H1 (cell line): ENCODE measurements at regions not wholly inside any gene's neighbourhood (a gene's known extent, or its start where the extent isn't known, plus 50 kb on each side); places are given as distances from the start of the nearest gene placed in this dataset.

ENCODE experiments used
- CTCF ChIA-PET: fragments of 300-600 bp; sonication (Branson Sonifier 250); formaldehyde crosslinking; loops from one replicate; lab custom pipeline; 2021; ENCODE audit not compliant: partially characterized antibody; lab: Charles Lee
- POLR2A ChIA-PET: fragments of 300-600 bp; sonication (Branson Sonifier 250); formaldehyde crosslinking; loops from one replicate; lab custom pipeline; 2021; ENCODE audit warnings: inconsistent platforms; ENCODE audit not compliant: partially characterized antibody; lab: Charles Lee
- DNase-seq, 2 experiments: peaks; one replicate each; pipeline versions ENCODE4 v3.0.0 to v3.0.0-alpha.2; 2010 to 2022; ENCODE audit warnings: low spot score in 2 of 2, low read depth in 1 of 2, mixed read lengths in 1 of 2
- FAIRE-seq: peaks from 2 replicates; lab custom pipeline; 2011; peaks lifted over from hg19 to GRCh38; lab: Jason Lieb, UNC
- H2AFZ ChIP-seq: 2 replicates; pipeline ENCODE4 v1.8.1; 2012; ENCODE audit warnings: low read length, inconsistent platforms
- H2AK5ac ChIP-seq: 2 replicates; pipeline ENCODE4 v1.6.1; 2013; ENCODE audit warnings: low read depth, low read length
- H2BK120ac ChIP-seq: replicated peaks from 2 replicates; pipeline ENCODE3; 2013; ENCODE audit warnings: low read depth, low read length, inconsistent platforms
- H2BK12ac ChIP-seq: 2 replicates; pipeline ENCODE4 v1.6.1; 2013; ENCODE audit warnings: low read depth, low read length
- H2BK15ac ChIP-seq: 2 replicates; pipeline ENCODE4 v1.6.1; 2013; ENCODE audit warnings: low read length
- H2BK20ac ChIP-seq: 2 replicates; pipeline ENCODE4 v1.6.1; 2013; ENCODE audit warnings: low read length
- H2BK5ac ChIP-seq: 2 replicates; pipeline ENCODE4 v1.6.1; 2013; ENCODE audit warnings: low read depth, low read length
- H3K14ac ChIP-seq: 2 replicates; pipeline ENCODE4 v1.6.1; 2013; ENCODE audit warnings: inconsistent platforms; ENCODE audit not compliant: insufficient read length
- H3K18ac ChIP-seq: 2 replicates; pipeline ENCODE4 v1.6.1; 2013; ENCODE audit warnings: low read length; ENCODE audit errors: extremely low read depth
- H3K23ac ChIP-seq: 2 replicates; pipeline ENCODE4 v1.6.1; 2013; ENCODE audit warnings: inconsistent platforms; ENCODE audit not compliant: insufficient read length
- H3K23me2 ChIP-seq: 2 replicates; pipeline ENCODE4 v1.6.1; 2013; ENCODE audit warnings: low read depth, low read length
- H3K27ac ChIP-seq: 2 replicates; pipeline ENCODE4 v1.6.1; 2011; ENCODE audit warnings: low read depth, low read length, inconsistent platforms
- H3K27me3 ChIP-seq, 4 experiments: replicated peaks in 1 of 4; 1 replicate in 1 of 4; 2 replicates in 3 of 4; pipeline versions ENCODE4 v1.6.1 to v1.8.1; 2011 to 2013; ENCODE audit warnings: low read length in 3 of 4, mild to moderate bottlenecking in 3 of 4, inconsistent platforms in 2 of 4, mixed read lengths in 2 of 4, moderate library complexity in 1 of 4; ENCODE audit not compliant: control insufficient read depth in 3 of 4, insufficient read depth in 3 of 4; ENCODE audit errors: extremely low read depth in 1 of 4
- H3K36me3 ChIP-seq, 4 experiments: 2 replicates each; pipeline versions ENCODE4 v1.6.1 to v1.8.1; 2011 to 2013; ENCODE audit warnings: mild to moderate bottlenecking in 4 of 4, low read length in 3 of 4, moderate library complexity in 2 of 4, control low read depth in 1 of 4, inconsistent platforms in 1 of 4; ENCODE audit not compliant: insufficient read depth in 4 of 4, control insufficient read depth in 2 of 4
- H3K4ac ChIP-seq: replicated peaks from 2 replicates; pipeline ENCODE3; 2013; ENCODE audit warnings: low read length, low read depth, mixed read lengths, inconsistent platforms; ENCODE audit not compliant: insufficient read length
- H3K4me1 ChIP-seq, 4 experiments: replicated peaks in 1 of 4; 1 replicate in 1 of 4; 2 replicates in 3 of 4; pipeline versions ENCODE4 v1.6.1 to v1.8.1; 2011 to 2013; ENCODE audit warnings: low read length in 3 of 4, inconsistent platforms in 2 of 4, mixed read lengths in 1 of 4; ENCODE audit not compliant: insufficient read depth in 4 of 4, control insufficient read depth in 3 of 4
- H3K4me2 ChIP-seq, 2 experiments: 2 replicates each; pipeline versions ENCODE4 v1.6.1 to v1.8.1; 2011 to 2013; ENCODE audit warnings: low read depth in 2 of 2, low read length in 2 of 2, control low read depth in 1 of 2, inconsistent platforms in 1 of 2, mild to moderate bottlenecking in 1 of 2; ENCODE audit not compliant: insufficient read depth in 1 of 2
- H3K4me3 ChIP-seq, 4 experiments: fragments of 200-600, 300-600 bp in 1 of 4; sonication (generic), shearing (Covaris generic), sonication (Bioruptor Twin) in 1 of 4; 2 replicates each; pipeline versions ENCODE4 v1.5.1 to v1.8.1; 2011 to 2016; ENCODE audit warnings: low read length in 4 of 4, low read depth in 3 of 4, control low read depth in 2 of 4, inconsistent platforms in 2 of 4, mild to moderate bottlenecking in 2 of 4, mixed read lengths in 1 of 4, moderate library complexity in 1 of 4; ENCODE audit not compliant: insufficient read depth in 2 of 4; ENCODE audit errors: extremely low read depth in 1 of 4
- H3K56ac ChIP-seq: replicated peaks from 2 replicates; pipeline ENCODE3; 2013; ENCODE audit warnings: low read depth, mild to moderate bottlenecking, mixed read lengths, low read length, inconsistent platforms; ENCODE audit not compliant: insufficient read length
- H3K79me1 ChIP-seq: 2 replicates; pipeline ENCODE4 v1.6.1; 2013; ENCODE audit warnings: low read depth, low read length, control low read depth
- H3K79me2 ChIP-seq, 2 experiments: 2 replicates each; pipeline versions ENCODE4 v1.6.1 to v1.8.1; 2012 to 2013; ENCODE audit warnings: low read length in 2 of 2, mild to moderate bottlenecking in 2 of 2, inconsistent platforms in 1 of 2; ENCODE audit not compliant: insufficient read depth in 2 of 2, control insufficient read depth in 1 of 2
- H3K9ac ChIP-seq, 4 experiments: replicated peaks in 1 of 4; 1 replicate in 1 of 4; 2 replicates in 3 of 4; pipeline versions ENCODE4 v1.6.1 to v1.8.1; 2011 to 2013; ENCODE audit warnings: low read depth in 3 of 4, low read length in 3 of 4, control low read depth in 2 of 4, mild to moderate bottlenecking in 2 of 4, moderate library complexity in 2 of 4, inconsistent platforms in 1 of 4; ENCODE audit errors: extremely low read depth in 1 of 4
- H3K9me3 ChIP-seq, 2 experiments: 2 replicates each; pipeline versions ENCODE4 v1.6.1 to v1.8.1; 2012 to 2013; ENCODE audit warnings: mild to moderate bottlenecking in 2 of 2, moderate library complexity in 2 of 2, control low read depth in 1 of 2, inconsistent platforms in 1 of 2, low read depth in 1 of 2, low read length in 1 of 2, mixed read lengths in 1 of 2; ENCODE audit not compliant: insufficient read depth in 2 of 2
- H4K20me1 ChIP-seq, 2 experiments: replicated peaks in 1 of 2; 2 replicates each; pipeline versions ENCODE3 to v1.8.1; 2011 to 2013; ENCODE audit warnings: inconsistent platforms in 2 of 2, low read length in 2 of 2, mild to moderate bottlenecking in 1 of 2; ENCODE audit not compliant: insufficient read depth in 2 of 2, control insufficient read depth in 1 of 2
- H4K5ac ChIP-seq: 2 replicates; pipeline ENCODE4 v1.6.1; 2013; ENCODE audit warnings: low read length, low read depth, mixed read lengths, inconsistent platforms; ENCODE audit not compliant: insufficient read length
- H4K8ac ChIP-seq: 2 replicates; pipeline ENCODE4 v1.8.0; 2013; ENCODE audit warnings: mild to moderate bottlenecking, moderate library complexity, low read length, inconsistent platforms; ENCODE audit not compliant: insufficient read depth; ENCODE audit errors: extremely low read depth
- H4K91ac ChIP-seq: replicated peaks from 2 replicates; pipeline ENCODE3; 2013; ENCODE audit warnings: low read length, mixed read lengths, inconsistent platforms; ENCODE audit not compliant: insufficient read length
- CBX8 ChIP-seq: fragments of 300-800, 300-1000 bp; sonication (generic); IDR thresholded peaks from 2 replicates; pipeline ENCODE4 v1.7.1; 2016; ENCODE audit warnings: low read depth, low read length, borderline replicate concordance
- CHD1 ChIP-seq: IDR thresholded peaks from 2 replicates; pipeline ENCODE4 v1.6.1; 2012; ENCODE audit warnings: low read depth, low read length, improper control_type of control experiment
- CHD2 ChIP-seq: IDR thresholded peaks from 2 replicates; pipeline ENCODE4 v1.6.1; 2012; ENCODE audit warnings: low read length, improper control_type of control experiment
- EZH2 ChIP-seq: fragments of 200-600 bp; sonication (generic); IDR thresholded peaks from 2 replicates; pipeline ENCODE4 v1.7.1; 2012; ENCODE audit warnings: low read depth, mild to moderate bottlenecking, moderate library complexity, low read length, inconsistent platforms; ENCODE audit not compliant: severe bottlenecking
- FOSL1 ChIP-seq: IDR thresholded peaks from 2 replicates; pipeline ENCODE4 v1.6.1; 2011; ENCODE audit warnings: mild to moderate bottlenecking, low read depth, low read length, moderate library complexity; ENCODE audit not compliant: insufficient read depth
- JUND ChIP-seq: IDR thresholded peaks from 2 replicates; pipeline ENCODE4 v1.6.1; 2011; ENCODE audit warnings: mild to moderate bottlenecking, improper control_type of control experiment, low read length
- KDM4A ChIP-seq: IDR thresholded peaks from one replicate; pipeline ENCODE4 v1.7.1; 2012; ENCODE audit warnings: low read depth, mild to moderate bottlenecking, moderate library complexity, low read length, inconsistent platforms; ENCODE audit not compliant: severe bottlenecking
- NANOG ChIP-seq: IDR thresholded peaks from 2 replicates; pipeline ENCODE4 v1.6.1; 2011; ENCODE audit warnings: low read length, low read depth, mild to moderate bottlenecking, inconsistent platforms; ENCODE audit not compliant: insufficient read depth, poor library complexity, severe bottlenecking
- PHF8 ChIP-seq: fragments of 200-600 bp; sonication (generic); conservative IDR thresholded peaks from 2 replicates; pipeline ENCODE4 v1.7.1; 2012; ENCODE audit warnings: low read depth, mild to moderate bottlenecking, inconsistent platforms, low read length, moderate library complexity
- POLR2A ChIP-seq, 2 experiments: IDR thresholded peaks; 1 replicate in 1 of 2; 2 replicates in 1 of 2; pipeline ENCODE4 v1.6.1; 2011; ENCODE audit warnings: low read depth in 2 of 2, low read length in 2 of 2, mild to moderate bottlenecking in 2 of 2; ENCODE audit errors: control extremely low read depth in 1 of 2
- SRF ChIP-seq: IDR thresholded peaks from 2 replicates; pipeline ENCODE4 v1.6.1; 2011; ENCODE audit warnings: mild to moderate bottlenecking, low read depth, low read length, moderate library complexity
- WGBS, 2 experiments: shearing (Covaris generic) in 1 of 2; methylation state at CpG; one replicate each; pipeline versions ENCODE4 v1.1.6 to v1.1.7; 2013 to 2015; ENCODE audit warnings: low lambda C conversion rate in 2 of 2, mixed read lengths in 2 of 2, inconsistent platforms in 1 of 2, low coverage in 1 of 2, missing lambda C conversion rate in 1 of 2; ENCODE audit not compliant: insufficient replicate concordance in 2 of 2, insufficient coverage in 1 of 2, insufficient read length in 1 of 2; ENCODE audit errors: extremely low coverage in 1 of 2, missing lambda C conversion rate in 1 of 2; 5-methylcytosine and 5-hydroxymethylcytosine counted together
- TF ChIP-seq, protein P1 (sequence below): IDR thresholded peaks from 2 replicates; pipeline ENCODE4 v1.6.1; 2012; ENCODE audit warnings: low read length, inconsistent platforms

DNA sequence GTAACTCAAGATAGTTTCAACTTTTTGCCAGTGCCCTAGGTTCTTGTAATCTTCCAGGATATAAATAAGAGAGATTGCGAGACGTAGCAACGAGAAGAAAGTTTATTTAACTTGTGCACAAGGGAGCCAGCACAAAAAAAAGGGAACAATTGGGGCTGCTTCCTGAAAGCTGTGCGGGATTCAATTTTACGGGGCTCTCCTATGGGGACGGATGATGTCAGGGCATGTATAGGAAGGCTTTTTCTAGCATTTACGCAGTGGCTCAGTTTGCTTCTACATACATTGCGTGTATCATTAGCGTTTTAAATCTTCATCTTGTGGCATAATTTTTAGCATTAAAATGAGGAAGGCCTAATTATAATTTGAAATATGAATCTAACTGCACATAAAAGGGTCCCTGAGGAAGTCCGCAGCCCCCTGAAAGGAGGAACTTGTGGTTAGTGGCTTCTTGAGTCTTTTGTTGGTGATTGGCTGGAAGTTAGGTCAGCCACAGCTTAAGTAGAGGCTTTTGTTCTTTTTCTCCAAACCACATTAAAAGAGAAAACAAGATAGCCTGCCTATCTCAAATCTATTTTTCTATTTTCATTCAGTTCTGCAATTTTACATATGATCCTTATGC lies 668.2 kb upstream of the NDST4 start:
- Histone ChIP-seq H3K14ac (no peak overlapping the region), H2AFZ (peak overlapping the region; percentile 56; the same call in 1 of the 2 replicates), H3K79me2 (no peaks in the 10 kb centered on the region), H3K4me2 (no peak overlapping the region), H4K8ac (no peak overlapping the region; the same call in 1 of the 2 replicates), H3K56ac (no peak overlapping the region), H3K23me2 (no peaks in the 10 kb centered on the region), H2BK20ac (no peak overlapping the region), H3K9me3 (no peaks in the 10 kb centered on the region), H4K20me1 (no peaks in the 10 kb centered on the region), H2BK120ac (no peak overlapping the region), H3K4ac (no peak overlapping the region), H2AK5ac (no peak overlapping the region), H3K18ac (no peak overlapping the region), H3K27ac (no peak overlapping the region), H4K91ac (no peak overlapping the region), H3K4me3 (no peak overlapping the region), H3K36me3 (no peaks in the 10 kb centered on the region), H2BK12ac (no peak overlapping the region), H2BK15ac (no peak overlapping the region), H2BK5ac (no peak overlapping the region), H3K4me1 (no peaks in the 10 kb centered on the region), H4K5ac (no peak overlapping the region), H3K79me1 (no peaks in the 10 kb centered on the region), H3K27me3 (no peaks in the 10 kb centered on the region), H3K23ac (no peak overlapping the region), H3K9ac (no peak overlapping the region)
- CTCF ChIA-PET: interaction anchor here (1.3 kb wide), 1 partner anchor 7 kb away, joined by 5 read pairs; no protein-coding TSS in a partner anchor
- WGBS, 2 experiments: 88% methylated on average over 10 of the region's 10 CpGs; no CpG with 5 or more reads in 1 of the 2 experiments
- FAIRE-seq (no peak), DNase-seq (no peak)
- POLR2A ChIA-PET: no interaction called here
- no peak for TF ChIP-seq CBX8
- no peak for TF ChIP-seq JUND
- TF ChIP-seq POLR2A (IDR thresholded peaks at IDR 0.05; ENCODE audit: control extremely low read depth in 1 of 2, low read depth in 2 of 2, low read length in 2 of 2): no peak
- TF ChIP-seq KDM4A: no peak
- no peak for TF ChIP-seq NANOG
- TF ChIP-seq SRF: no peak
- TF ChIP-seq CHD1: no peak
- no peak for TF ChIP-seq CHD2
- TF ChIP-seq, protein P1, sequence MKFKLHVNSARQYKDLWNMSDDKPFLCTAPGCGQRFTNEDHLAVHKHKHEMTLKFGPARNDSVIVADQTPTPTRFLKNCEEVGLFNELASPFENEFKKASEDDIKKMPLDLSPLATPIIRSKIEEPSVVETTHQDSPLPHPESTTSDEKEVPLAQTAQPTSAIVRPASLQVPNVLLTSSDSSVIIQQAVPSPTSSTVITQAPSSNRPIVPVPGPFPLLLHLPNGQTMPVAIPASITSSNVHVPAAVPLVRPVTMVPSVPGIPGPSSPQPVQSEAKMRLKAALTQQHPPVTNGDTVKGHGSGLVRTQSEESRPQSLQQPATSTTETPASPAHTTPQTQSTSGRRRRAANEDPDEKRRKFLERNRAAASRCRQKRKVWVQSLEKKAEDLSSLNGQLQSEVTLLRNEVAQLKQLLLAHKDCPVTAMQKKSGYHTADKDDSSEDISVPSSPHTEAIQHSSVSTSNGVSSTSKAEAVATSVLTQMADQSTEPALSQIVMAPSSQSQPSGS: no peak
- TF ChIP-seq FOSL1: no peak
- TF ChIP-seq EZH2: no peak
- TF ChIP-seq PHF8: no peak
